ENCODE measurements at regions not wholly inside any gene's neighbourhood (a gene's known extent, or its start where the extent isn't known, plus 50 kb on each side); places are given as distances from the start of the nearest gene placed in this dataset.

GRCh38 chr11:112765337-112765736 is 195.9 kb upstream of the NCAM1 start:
- DNase-seq = no peak

- DNase-seq = no peak
Observed at GRCh38 chr11:112769170-112769569, 192.1 kb upstream of the NCAM1 start.

- DNase-seq = no peak
Observed at GRCh38 chr11:112769584-112769983, 191.6 kb upstream of the NCAM1 start.

- no peak for DNase-seq
Observed at GRCh38 chr11:112770033-112770432, 191.2 kb upstream of the NCAM1 start.

GRCh38 chr11:112770487-112770886 is 190.7 kb upstream of the NCAM1 start:
- DNase-seq = no peak

- DNase-seq = no peak
Observed at GRCh38 chr11:112771851-112772250, 189.4 kb upstream of the NCAM1 start.

GRCh38 chr11:112773264-112773663 is 188.0 kb upstream of the NCAM1 start:
- DNase-seq = no peak

- DNase-seq = no peak
Observed at GRCh38 chr11:112776834-112777233, 184.4 kb upstream of the NCAM1 start.

GRCh38 chr11:112777283-112777751 is 183.9 kb upstream of the NCAM1 start:
- DNase-seq = no peak

- DNase-seq = peak; percentile 52
Observed at GRCh38 chr11:112778091-112778876, 182.9 kb upstream of the NCAM1 start.

GRCh38 chr11:112778877-112779266 is 182.3 kb upstream of the NCAM1 start:
- DNase-seq = no peak

GRCh38 chr11:112780351-112781087 is 180.7 kb upstream of the NCAM1 start:
- no peak for DNase-seq

GRCh38 chr11:112783945-112784322 is 177.3 kb upstream of the NCAM1 start:
- no peak for DNase-seq

GRCh38 chr11:112784323-112785073 is 176.7 kb upstream of the NCAM1 start:
- DNase-seq = no peak

GRCh38 chr11:112785149-112785548 is 176.1 kb upstream of the NCAM1 start:
- no peak for DNase-seq

- DNase-seq = no peak
Observed at GRCh38 chr11:112785719-112786118, 175.5 kb upstream of the NCAM1 start.

GRCh38 chr11:112786196-112786595 is 175.0 kb upstream of the NCAM1 start:
- DNase-seq = no peak

- DNase-seq = no peak
Observed at GRCh38 chr11:112786886-112787530, 174.2 kb upstream of the NCAM1 start.

- no peak for DNase-seq
Observed at GRCh38 chr11:112789481-112789880, 171.7 kb upstream of the NCAM1 start.

- no peak for DNase-seq
Observed at GRCh38 chr11:112790286-112790685, 170.9 kb upstream of the NCAM1 start.

- DNase-seq = no peak
Observed at GRCh38 chr11:112792070-112792469, 169.2 kb upstream of the NCAM1 start.

GRCh38 chr11:112793416-112793815 is 167.8 kb upstream of the NCAM1 start:
- no peak for DNase-seq

- DNase-seq = no peak
Observed at GRCh38 chr11:112794331-112794846, 166.8 kb upstream of the NCAM1 start.
